ENCODE measurements at regions not wholly inside any gene's neighbourhood (a gene's known extent, or its start where the extent isn't known, plus 50 kb on each side); places are given as distances from the start of the nearest gene placed in this dataset.

- TF ChIP-seq EZH2phosphoT487 (IDR thresholded peaks at IDR 0.05): no peak
- TF ChIP-seq EZH2 (IDR thresholded peaks at IDR 0.05): no peak
- no peak for TF ChIP-seq CTCF (IDR thresholded peaks at IDR 0.05)
- no peaks in the 10 kb centered on the region for H3F3A ChIP-seq (ENCODE audit: low read depth)
- peaks cover 17% of the 10 kb centered on the region for H3K4me1 Mint-ChIP-seq
- H3K36me3 ChIP-seq: no peaks in the 10 kb centered on the region
- H3K4me3 ChIP-seq: no peak overlapping the region
- H3K27me3 ChIP-seq: no peaks in the 10 kb centered on the region
- no peak for DNase-seq (ENCODE audit: low spot score)
- peaks cover 5% of the 10 kb centered on the region for H3K4me1 ChIP-seq
- H3K79me2 ChIP-seq (ENCODE audit: low read depth): no peaks in the 10 kb centered on the region
- H4K20me1 ChIP-seq (ENCODE audit: low read depth): no peaks in the 10 kb centered on the region
- no peaks in the 10 kb centered on the region for H3K9me3 ChIP-seq (ENCODE audit: low read depth)
- H3K27ac ChIP-seq: no peak overlapping the region
- no peak overlapping the region for H3K27ac Mint-ChIP-seq
- H3K36me3 Mint-ChIP-seq: no peaks in the 10 kb centered on the region
- no peak overlapping the region for H3K9ac ChIP-seq
- no peak overlapping the region for H3K4me2 ChIP-seq
- H2AFZ ChIP-seq (replicated peaks): no peak overlapping the region
- H3K9me3 Mint-ChIP-seq: peaks cover 3% of the 10 kb centered on the region
- no peak overlapping the region for H3K4me3 Mint-ChIP-seq
- no peaks in the 10 kb centered on the region for H3K27me3 Mint-ChIP-seq (ENCODE audit: insufficient read depth, low read depth)
Measured at GRCh38 chr11:121886005-121886734, 229.8 kb downstream of the BLID start.

DNA sequence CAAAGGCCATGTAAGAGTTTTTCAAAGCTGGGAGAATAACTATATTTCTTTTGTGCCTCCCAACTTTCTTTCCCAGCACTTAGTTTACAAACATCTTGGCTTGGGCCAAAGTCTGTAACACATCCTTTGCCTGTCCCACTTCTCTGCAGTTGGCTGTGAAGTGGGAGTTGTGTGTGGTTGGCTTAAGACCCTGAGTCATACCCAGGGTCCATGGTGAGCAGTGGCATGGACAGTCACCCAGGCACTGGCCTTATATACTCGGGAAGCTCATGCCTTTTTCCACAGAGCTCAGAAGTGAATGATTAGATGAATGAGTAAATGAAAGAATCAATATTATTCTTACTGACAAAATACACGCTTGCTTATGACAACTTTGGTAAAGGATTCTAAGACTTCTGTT is 231.4 kb downstream of the BLID start:
- Mint-ChIP-seq H3K27me3 (ENCODE audit: insufficient read depth, low read depth) (no peaks in the 10 kb centered on the region), H3K9me3 (peaks cover 3% of the 10 kb centered on the region), H3K36me3 (no peaks in the 10 kb centered on the region), H3K4me3 (no peak overlapping the region), H3K27ac (no peak overlapping the region), H3K4me1 (peaks cover 17% of the 10 kb centered on the region)
- Histone ChIP-seq H2AFZ (replicated peaks) (no peak overlapping the region), H3K9ac (no peak overlapping the region), H3K79me2 (ENCODE audit: low read depth) (no peaks in the 10 kb centered on the region), H3K4me3 (no peak overlapping the region), H3F3A (ENCODE audit: low read depth) (no peaks in the 10 kb centered on the region), H3K27ac (no peak overlapping the region), H3K27me3 (no peaks in the 10 kb centered on the region), H4K20me1 (ENCODE audit: low read depth) (no peaks in the 10 kb centered on the region), H3K4me2 (no peak overlapping the region), H3K36me3 (no peaks in the 10 kb centered on the region), H3K9me3 (ENCODE audit: low read depth) (no peaks in the 10 kb centered on the region), H3K4me1 (peaks cover 5% of the 10 kb centered on the region)
- DNase-seq (ENCODE audit: low spot score): no peak
- TF ChIP-seq CTCF (IDR thresholded peaks at IDR 0.05): no peak
- TF ChIP-seq EZH2phosphoT487 (IDR thresholded peaks at IDR 0.05): no peak
- no peak for TF ChIP-seq EZH2 (IDR thresholded peaks at IDR 0.05)

DNA sequence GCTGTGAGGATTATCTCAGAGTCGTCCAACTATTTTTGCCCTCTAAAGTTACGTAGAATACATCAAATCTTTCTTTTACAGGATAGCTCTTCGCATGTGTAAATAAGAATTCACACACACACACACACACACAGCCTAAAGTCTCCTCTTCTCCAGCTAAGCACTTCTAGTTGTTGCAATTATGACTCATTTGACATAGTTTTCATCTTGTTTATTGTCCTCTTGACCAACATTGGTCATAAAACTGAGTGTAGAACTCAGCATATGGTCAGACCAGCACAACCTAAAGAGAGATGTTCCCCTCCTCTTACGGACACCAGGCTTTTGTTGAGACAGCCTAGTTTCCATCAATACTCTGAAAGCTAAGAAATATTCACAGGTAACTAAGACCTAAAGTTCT is 234.2 kb downstream of the BLID start:
- Histone ChIP-seq H3K4me1 (peaks cover 16% of the 10 kb centered on the region), H3K36me3 (no peaks in the 10 kb centered on the region), H3K4me2 (no peak overlapping the region), H3K4me3 (no peak overlapping the region), H4K20me1 (ENCODE audit: low read depth) (no peaks in the 10 kb centered on the region), H3K79me2 (ENCODE audit: low read depth) (no peaks in the 10 kb centered on the region), H2AFZ (replicated peaks) (no peak overlapping the region), H3K27me3 (no peaks in the 10 kb centered on the region), H3F3A (ENCODE audit: low read depth) (no peaks in the 10 kb centered on the region), H3K9ac (no peak overlapping the region), H3K27ac (no peak overlapping the region), H3K9me3 (ENCODE audit: low read depth) (no peaks in the 10 kb centered on the region)
- H3K9me3 Mint-ChIP-seq: peaks cover 3% of the 10 kb centered on the region
- H3K4me1 Mint-ChIP-seq: peaks cover under 1% of the 10 kb centered on the region
- DNase-seq (ENCODE audit: low spot score): no peak
- H3K27me3 Mint-ChIP-seq (ENCODE audit: insufficient read depth, low read depth): no peaks in the 10 kb centered on the region
- H3K27ac Mint-ChIP-seq: no peak overlapping the region
- no peaks in the 10 kb centered on the region for H3K36me3 Mint-ChIP-seq
- no peak overlapping the region for H3K4me3 Mint-ChIP-seq
- TF ChIP-seq EZH2 (IDR thresholded peaks at IDR 0.05): no peak
- TF ChIP-seq EZH2phosphoT487 (IDR thresholded peaks at IDR 0.05): no peak
- no peak for TF ChIP-seq CTCF (IDR thresholded peaks at IDR 0.05)
